Trophoblast cell (in vitro differentiated cells and primary cell): ENCODE measurements at regions not wholly inside any gene's neighbourhood (a gene's known extent, or its start where the extent isn't known, plus 50 kb on each side); places are given as distances from the start of the nearest gene placed in this dataset.
A peak's percentile ranks its signal among the peaks of the same experiment; 100 is the strongest.

ENCODE experiments used
- DNase-seq, 2 donors: peaks; one replicate each; pipeline ENCODE4 v3.0.0-alpha.2; 2016
- H2AFZ ChIP-seq: 2 replicates; pipeline ENCODE4 v1.6.1; 2013; ENCODE audit warnings: low read length, moderate library complexity, mild to moderate bottlenecking; ENCODE audit not compliant: insufficient read depth, poor library complexity
- H2AK5ac ChIP-seq: 2 replicates; pipeline ENCODE4 v1.6.1; 2013; ENCODE audit warnings: mild to moderate bottlenecking, low read length
- H2BK120ac ChIP-seq: 2 replicates; pipeline ENCODE4 v1.6.1; 2013; ENCODE audit warnings: low read length, mild to moderate bottlenecking, moderate library complexity; ENCODE audit not compliant: insufficient read depth, poor library complexity
- H2BK12ac ChIP-seq: 2 replicates; pipeline ENCODE4 v1.6.1; 2013; ENCODE audit warnings: mild to moderate bottlenecking, low read length, moderate library complexity
- H2BK5ac ChIP-seq: 2 replicates; pipeline ENCODE4 v1.6.1; 2013; ENCODE audit warnings: low read length, low read depth, moderate library complexity, mild to moderate bottlenecking; ENCODE audit not compliant: poor library complexity
- H3K14ac ChIP-seq: 2 replicates; pipeline ENCODE4 v1.6.1; 2013; ENCODE audit warnings: mild to moderate bottlenecking, low read length
- H3K18ac ChIP-seq: 2 replicates; pipeline ENCODE4 v1.6.1; 2013; ENCODE audit warnings: mild to moderate bottlenecking, low read length
- H3K23ac ChIP-seq: 2 replicates; pipeline ENCODE4 v1.6.1; 2013; ENCODE audit warnings: low read length
- H3K27ac ChIP-seq: 2 replicates; pipeline ENCODE4 v1.5.1; 2013; ENCODE audit warnings: low read depth, mild to moderate bottlenecking, inconsistent platforms, low read length, moderate library complexity
- H3K27me3 ChIP-seq: 2 replicates; pipeline ENCODE4 v1.6.1; 2013; ENCODE audit warnings: inconsistent platforms, mild to moderate bottlenecking, low read length, moderate library complexity; ENCODE audit not compliant: insufficient read depth
- H3K36me3 ChIP-seq, 2 experiments: 1 replicate in 1 of 2; 2 replicates in 1 of 2; pipeline ENCODE4 v1.6.1; 2013; ENCODE audit warnings: low read length in 2 of 2, mild to moderate bottlenecking in 2 of 2, moderate library complexity in 1 of 2; ENCODE audit not compliant: insufficient read depth in 2 of 2, control insufficient read depth in 1 of 2
- H3K4ac ChIP-seq: 2 replicates; pipeline ENCODE4 v1.6.1; 2013; ENCODE audit warnings: low read depth, mild to moderate bottlenecking, low read length, moderate library complexity
- H3K4me1 ChIP-seq, 2 experiments: 1 replicate in 1 of 2; 2 replicates in 1 of 2; pipeline ENCODE4 v1.6.1; 2013; ENCODE audit warnings: low read length in 2 of 2, mild to moderate bottlenecking in 2 of 2, moderate library complexity in 1 of 2; ENCODE audit not compliant: insufficient read depth in 2 of 2, control insufficient read depth in 1 of 2
- H3K4me2 ChIP-seq: 2 replicates; pipeline ENCODE4 v1.6.1; 2013; ENCODE audit warnings: inconsistent platforms, mild to moderate bottlenecking, low read length, moderate library complexity
- H3K4me3 ChIP-seq: 2 replicates; pipeline ENCODE4 v1.5.1; 2013; ENCODE audit warnings: mild to moderate bottlenecking, low read depth, low read length, inconsistent platforms
- H3K79me1 ChIP-seq: one replicate; pipeline ENCODE4 v1.6.1; 2013; ENCODE audit warnings: low read length
- H3K79me2 ChIP-seq: 2 replicates; pipeline ENCODE4 v1.6.1; 2013; ENCODE audit warnings: low read length, mild to moderate bottlenecking; ENCODE audit not compliant: control insufficient read depth, insufficient read depth, poor library complexity
- H3K9ac ChIP-seq: 2 replicates; pipeline ENCODE4 v1.6.1; 2013; ENCODE audit warnings: mild to moderate bottlenecking, low read length
- H3K9me3 ChIP-seq: 2 replicates; pipeline ENCODE4 v1.6.1; 2013; ENCODE audit warnings: low read depth, mild to moderate bottlenecking, control low read depth, inconsistent platforms, low read length; ENCODE audit not compliant: insufficient read depth
- H4K12ac ChIP-seq: 2 replicates; pipeline ENCODE4 v1.6.1; 2013; ENCODE audit warnings: low read depth, mild to moderate bottlenecking, low read length, moderate library complexity
- H4K8ac ChIP-seq: 2 replicates; pipeline ENCODE4 v1.6.1; 2013; ENCODE audit warnings: low read depth, mild to moderate bottlenecking, low read length, moderate library complexity
- H4K91ac ChIP-seq: one replicate; pipeline ENCODE4 v1.6.1; 2013; ENCODE audit warnings: low read depth, mild to moderate bottlenecking, low read length, moderate library complexity
- WGBS: extraction: QIAGEN DNeasy Blood & Tissue Kit; methylation state at CpG from one replicate; pipeline ENCODE4 v1.1.7; 2013; ENCODE audit warnings: missing lambda C conversion rate; ENCODE audit not compliant: insufficient read length, insufficient coverage; ENCODE audit errors: extremely low coverage; 5-methylcytosine and 5-hydroxymethylcytosine counted together

DNA sequence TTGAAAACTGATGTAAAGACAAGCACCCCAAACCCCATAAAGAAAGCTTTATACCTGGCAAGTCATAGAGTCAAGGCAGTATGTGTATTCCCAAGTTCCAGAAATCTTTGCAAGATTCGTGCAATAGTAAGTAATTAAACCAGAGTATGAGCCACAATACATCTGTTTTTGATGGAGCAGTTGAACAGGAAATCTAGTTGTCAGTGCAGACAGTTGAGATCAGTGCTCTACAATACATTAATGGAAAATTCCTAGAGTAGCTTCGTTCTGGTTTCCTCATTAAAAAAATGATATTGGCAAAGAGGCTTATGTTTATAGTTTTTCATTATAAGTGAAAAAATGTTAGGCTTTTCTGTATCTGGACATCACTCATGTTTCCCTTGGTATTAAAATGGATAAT, 575.3 kb downstream of the TRIML1 start:
- Histone ChIP-seq H3K23ac (no peak overlapping the region), H2AFZ (no peak overlapping the region), H3K79me1 (no peaks in the 10 kb centered on the region), H3K36me3 (no peaks in the 10 kb centered on the region), H3K18ac (no peak overlapping the region), H2BK12ac (no peak overlapping the region), H3K4ac (no peak overlapping the region), H3K4me3 (no peak overlapping the region), H2AK5ac (no peak overlapping the region), H4K12ac (no peak overlapping the region), H3K79me2 (no peaks in the 10 kb centered on the region), H3K27me3 (no peaks in the 10 kb centered on the region), H4K91ac (no peak overlapping the region), H3K27ac (no peak overlapping the region), H4K8ac (no peak overlapping the region), H3K14ac (no peak overlapping the region), H3K9ac (no peak overlapping the region), H3K4me1 (no peaks in the 10 kb centered on the region), H3K9me3 (no peaks in the 10 kb centered on the region), H3K4me2 (no peak overlapping the region), H2BK120ac (no peak overlapping the region), H2BK5ac (no peak overlapping the region)
- no peak for DNase-seq
- WGBS: no CpG with 5 or more reads among the region's 2 CpGs

DNA sequence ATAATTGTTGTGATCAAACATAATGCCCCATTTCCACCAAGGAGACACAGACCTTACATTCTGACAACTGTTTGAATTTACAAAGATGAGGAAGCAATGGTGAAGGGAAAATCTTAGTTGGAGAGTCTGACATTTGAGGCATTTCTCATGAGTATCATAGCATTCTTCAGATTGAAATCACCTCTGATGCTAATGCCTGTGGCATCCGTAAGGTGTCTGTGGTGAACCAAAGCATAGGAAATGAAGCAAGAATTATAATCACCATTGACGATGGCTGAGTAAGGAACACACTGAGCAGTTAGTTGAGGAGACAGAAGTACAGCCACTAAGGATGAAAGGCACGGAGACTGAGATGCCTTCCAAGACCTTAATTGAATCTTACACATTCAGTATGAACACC, 575.7 kb downstream of the TRIML1 start:
- WGBS: no CpG with 5 or more reads among the region's 3 CpGs
- peak in 1 of 2 donors; percentile 27 for DNase-seq
- Histone ChIP-seq H3K18ac (no peak overlapping the region), H2AK5ac (no peak overlapping the region), H3K4me2 (no peak overlapping the region), H3K4me1 (no peaks in the 10 kb centered on the region), H3K27me3 (no peaks in the 10 kb centered on the region), H4K12ac (no peak overlapping the region), H3K9me3 (no peaks in the 10 kb centered on the region), H2BK12ac (no peak overlapping the region), H3K79me1 (no peaks in the 10 kb centered on the region), H3K4me3 (no peak overlapping the region), H3K36me3 (no peaks in the 10 kb centered on the region), H2BK5ac (no peak overlapping the region), H3K4ac (no peak overlapping the region), H4K8ac (no peak overlapping the region), H3K14ac (no peak overlapping the region), H2BK120ac (no peak overlapping the region), H3K27ac (no peak overlapping the region), H3K9ac (no peak overlapping the region), H3K23ac (no peak overlapping the region), H2AFZ (no peak overlapping the region), H4K91ac (no peak overlapping the region), H3K79me2 (no peaks in the 10 kb centered on the region)

GRCh38 chr4:188717661-188718060, 578.4 kb downstream of the TRIML1 start:
- Histone ChIP-seq H4K91ac (no peak overlapping the region), H3K79me1 (no peaks in the 10 kb centered on the region), H3K23ac (no peak overlapping the region), H3K18ac (no peak overlapping the region), H2AK5ac (no peak overlapping the region), H3K36me3 (no peaks in the 10 kb centered on the region), H3K4me3 (no peak overlapping the region), H3K4me2 (no peak overlapping the region), H3K9me3 (peaks cover 2% of the 10 kb centered on the region), H3K4ac (no peak overlapping the region), H3K27ac (no peak overlapping the region), H3K9ac (no peak overlapping the region), H3K79me2 (no peaks in the 10 kb centered on the region), H3K14ac (no peak overlapping the region), H2BK5ac (no peak overlapping the region), H3K4me1 (no peaks in the 10 kb centered on the region), H2AFZ (no peak overlapping the region), H4K12ac (no peak overlapping the region), H3K27me3 (no peaks in the 10 kb centered on the region), H2BK12ac (no peak overlapping the region), H4K8ac (no peak overlapping the region), H2BK120ac (no peak overlapping the region)
- WGBS: no CpG with 5 or more reads among the region's 2 CpGs
- DNase-seq: no peak

GRCh38 chr4:188719794-188720193, 580.6 kb downstream of the TRIML1 start:
- no peak for DNase-seq
- H3K79me1 ChIP-seq: no peaks in the 10 kb centered on the region
- no peaks in the 10 kb centered on the region for H3K27me3 ChIP-seq
- H3K9me3 ChIP-seq: peaks cover 2% of the 10 kb centered on the region
- H2BK120ac ChIP-seq: no peak overlapping the region
- no peak overlapping the region for H4K12ac ChIP-seq
- H3K4me2 ChIP-seq: no peak overlapping the region
- H3K4me1 ChIP-seq: no peaks in the 10 kb centered on the region
- no peak overlapping the region for H2AFZ ChIP-seq
- no peak overlapping the region for H2AK5ac ChIP-seq
- no peak overlapping the region for H2BK5ac ChIP-seq
- H3K9ac ChIP-seq: no peak overlapping the region
- no peak overlapping the region for H3K27ac ChIP-seq
- no peak overlapping the region for H3K4ac ChIP-seq
- H4K8ac ChIP-seq: no peak overlapping the region
- no peak overlapping the region for H3K18ac ChIP-seq
- WGBS: no CpG with 5 or more reads among the region's 1 CpG
- H3K79me2 ChIP-seq: no peaks in the 10 kb centered on the region
- H3K36me3 ChIP-seq: no peaks in the 10 kb centered on the region
- H3K14ac ChIP-seq: no peak overlapping the region
- H3K23ac ChIP-seq: no peak overlapping the region
- no peak overlapping the region for H3K4me3 ChIP-seq
- H2BK12ac ChIP-seq: no peak overlapping the region
- H4K91ac ChIP-seq: no peak overlapping the region
